ENCODE measurements at regions not wholly inside any gene's neighbourhood (a gene's known extent, or its start where the extent isn't known, plus 50 kb on each side); places are given as distances from the start of the nearest gene placed in this dataset.

DNA sequence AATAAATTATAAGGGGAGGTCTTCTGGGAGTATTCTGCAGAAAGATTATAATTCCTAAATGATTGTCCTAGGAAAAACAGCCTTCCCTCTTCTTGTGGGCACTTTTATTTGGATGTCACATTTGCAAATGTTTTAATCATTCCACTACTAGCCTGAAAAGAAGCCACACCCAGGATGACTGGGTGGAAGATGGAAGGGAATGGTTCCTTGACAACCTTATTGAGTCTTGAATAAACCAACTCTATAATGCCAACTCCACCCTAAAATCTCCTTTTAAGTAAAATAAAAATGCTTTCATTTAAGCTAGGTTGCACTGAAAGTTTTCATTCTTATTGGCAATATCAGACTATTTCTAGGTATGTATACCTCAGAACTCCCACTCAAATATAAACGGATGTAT, 494.6 kb downstream of the RFC3 start:
- Histone ChIP-seq H3K9ac (ENCODE audit: low read depth, low read length, poor library complexity) (no peak overlapping the region), H3K36me3 (replicated peaks in 1 of 2; ENCODE audit: control insufficient read depth in 2 of 2, insufficient read depth in 2 of 2, low read length in 2 of 2) (peaks cover 0 to 2% of the 10 kb centered on the region in 2 donors)

DNA sequence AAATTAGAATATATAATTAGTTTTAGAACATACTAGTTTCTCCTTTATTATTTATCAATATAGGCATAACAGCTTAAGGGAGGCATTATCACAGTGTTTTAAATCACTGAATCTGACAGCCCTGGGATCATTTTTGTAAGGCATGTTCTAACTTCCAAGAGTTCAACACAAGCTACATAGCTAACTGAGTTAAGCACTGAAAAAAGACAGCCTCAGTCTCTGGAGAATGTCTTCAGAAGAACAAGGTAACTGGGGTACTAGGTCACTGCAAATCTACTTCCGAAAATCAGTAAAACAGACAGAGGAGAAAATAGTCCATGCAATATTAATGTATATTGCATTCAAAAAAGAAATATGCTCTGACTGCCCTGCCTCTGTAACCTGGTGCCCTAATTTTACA, 502.1 kb downstream of the RFC3 start:
- Histone ChIP-seq H4K8ac (ENCODE audit: low read depth, low read length) (no peak overlapping the region), H3K79me1 (ENCODE audit: low read depth, low read length) (no peaks in the 10 kb centered on the region), H4K91ac (ENCODE audit: low read depth, low read length, poor library complexity) (no peak overlapping the region), H3K27ac (replicated peaks; ENCODE audit: low read length) (no peak overlapping the region), H3K9me3 (replicated peaks in 1 of 2; ENCODE audit: control insufficient read depth in 2 of 2, insufficient read depth in 1 of 2, low read depth in 1 of 2, low read length in 2 of 2) (no peaks in the 10 kb centered on the region), H3K18ac (ENCODE audit: low read length) (no peak overlapping the region), H2BK5ac (ENCODE audit: low read length) (no peak overlapping the region), H3K36me3 (replicated peaks in 1 of 2; ENCODE audit: control insufficient read depth in 2 of 2, insufficient read depth in 2 of 2, low read length in 2 of 2) (no peaks in the 10 kb centered on the region), H3K23ac (ENCODE audit: low read depth, low read length, poor library complexity) (no peak overlapping the region), H3K14ac (ENCODE audit: low read length) (no peak overlapping the region), H2BK12ac (ENCODE audit: low read length) (no peak overlapping the region), H2AK5ac (ENCODE audit: low read depth, low read length) (no peak overlapping the region), H3K4me1 (ENCODE audit: control insufficient read depth in 2 of 2, insufficient read depth in 1 of 2, low read depth in 1 of 2, low read length in 2 of 2) (no peaks in the 10 kb centered on the region), H2BK120ac (ENCODE audit: low read depth, low read length) (no peak overlapping the region), H3K4me2 (ENCODE audit: insufficient read depth, low read length, poor library complexity, severe bottlenecking) (no peak overlapping the region), H3K4me3 (ENCODE audit: low read length in 2 of 2) (no peak overlapping the region), H3K9ac (ENCODE audit: low read depth, low read length, poor library complexity) (no peak overlapping the region), H2BK15ac (ENCODE audit: low read length) (no peak overlapping the region), H3K4ac (ENCODE audit: low read length) (no peak overlapping the region), H3K27me3 (ENCODE audit: control insufficient read depth in 3 of 3, insufficient read depth in 3 of 3, low read depth in 1 of 3, low read length in 3 of 3) (no peaks in the 10 kb centered on the region), H2AFZ (ENCODE audit: low read length) (no peak overlapping the region)
- no CpG with 5 or more reads among the region's 1 CpG for WGBS, 2 donors (ENCODE audit: extremely low coverage in 2 of 2, insufficient read length in 2 of 2, insufficient replicate concordance in 1 of 2)
- no peak for DNase-seq (ENCODE audit: low spot score)

More for the DNA sequence above, 494.6 kb downstream of the RFC3 start:
- no peak for DNase-seq (ENCODE audit: low spot score)
- Histone ChIP-seq H3K4me3 (ENCODE audit: low read length in 2 of 2) (no peak overlapping the region), H4K8ac (ENCODE audit: low read depth, low read length) (no peak overlapping the region), H3K79me1 (ENCODE audit: low read depth, low read length) (no peaks in the 10 kb centered on the region), H3K4ac (ENCODE audit: low read length) (no peak overlapping the region), H3K4me2 (ENCODE audit: insufficient read depth, low read length, poor library complexity, severe bottlenecking) (no peak overlapping the region), H2BK15ac (ENCODE audit: low read length) (no peak overlapping the region), H3K18ac (ENCODE audit: low read length) (no peak overlapping the region), H3K14ac (ENCODE audit: low read length) (no peak overlapping the region), H2AK5ac (ENCODE audit: low read depth, low read length) (no peak overlapping the region), H3K9me3 (replicated peaks in 1 of 2; ENCODE audit: control insufficient read depth in 2 of 2, insufficient read depth in 1 of 2, low read depth in 1 of 2, low read length in 2 of 2) (no peaks in the 10 kb centered on the region), H2AFZ (ENCODE audit: low read length) (no peak overlapping the region), H2BK5ac (ENCODE audit: low read length) (no peak overlapping the region), H4K91ac (ENCODE audit: low read depth, low read length, poor library complexity) (no peak overlapping the region), H3K4me1 (ENCODE audit: control insufficient read depth in 2 of 2, insufficient read depth in 1 of 2, low read depth in 1 of 2, low read length in 2 of 2) (no peaks in the 10 kb centered on the region), H2BK120ac (ENCODE audit: low read depth, low read length) (no peak overlapping the region), H3K27me3 (ENCODE audit: control insufficient read depth in 3 of 3, insufficient read depth in 3 of 3, low read depth in 1 of 3, low read length in 3 of 3) (no peaks in the 10 kb centered on the region), H2BK12ac (ENCODE audit: low read length) (no peak overlapping the region), H3K23ac (ENCODE audit: low read depth, low read length, poor library complexity) (no peak overlapping the region), H3K27ac (replicated peaks; ENCODE audit: low read length) (no peak overlapping the region)
- WGBS, 2 donors (ENCODE audit: extremely low coverage in 2 of 2, insufficient read length in 2 of 2, insufficient replicate concordance in 1 of 2): no CpG with 5 or more reads among the region's 1 CpG

DNA sequence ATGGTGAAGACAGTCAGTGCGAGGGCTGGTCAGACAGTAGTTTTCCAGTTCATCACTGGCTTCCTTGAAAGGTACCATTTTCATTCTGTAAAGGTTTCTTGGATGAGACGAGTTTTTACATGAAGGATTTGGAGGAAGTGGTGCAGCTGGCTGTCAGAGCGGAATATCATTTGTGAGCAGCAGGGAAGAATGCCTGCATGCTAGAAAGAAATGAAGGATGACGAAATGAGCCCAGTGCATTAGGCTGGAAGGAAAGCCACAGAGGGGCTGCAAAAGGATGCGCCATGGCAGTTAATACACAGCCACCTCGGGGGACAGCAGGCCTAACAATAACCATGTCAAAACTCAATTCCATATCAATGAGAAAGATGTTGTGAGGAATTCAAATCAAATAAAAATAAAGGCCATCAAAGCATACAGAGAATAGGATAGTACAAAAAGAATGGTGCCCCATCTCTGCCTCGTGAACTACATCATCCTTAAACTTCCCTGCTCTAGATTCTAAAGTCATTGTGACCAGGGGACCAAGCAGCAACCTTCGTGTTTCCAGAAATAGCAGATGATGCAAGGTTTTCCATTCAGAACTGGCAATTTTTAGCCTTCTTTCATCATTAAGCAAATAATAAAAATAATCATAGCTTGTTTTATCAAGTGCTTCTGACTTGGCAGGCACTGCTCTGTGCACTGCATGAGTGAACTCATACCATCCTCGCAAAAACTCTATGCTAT, 504.2 kb downstream of the RFC3 start:
- Histone ChIP-seq H4K8ac (ENCODE audit: low read depth, low read length) (no peak overlapping the region), H4K91ac (ENCODE audit: low read depth, low read length, poor library complexity) (no peak overlapping the region), H2AK5ac (ENCODE audit: low read depth, low read length) (no peak overlapping the region), H2BK15ac (ENCODE audit: low read length) (no peak overlapping the region), H2AFZ (ENCODE audit: low read length) (no peak overlapping the region), H3K4me2 (ENCODE audit: insufficient read depth, low read length, poor library complexity, severe bottlenecking) (no peak overlapping the region), H3K4me1 (ENCODE audit: control insufficient read depth in 2 of 2, insufficient read depth in 1 of 2, low read depth in 1 of 2, low read length in 2 of 2) (no peaks in the 10 kb centered on the region), H3K4me3 (ENCODE audit: low read length in 2 of 2) (no peak overlapping the region), H2BK120ac (ENCODE audit: low read depth, low read length) (no peak overlapping the region), H3K27me3 (ENCODE audit: control insufficient read depth in 3 of 3, insufficient read depth in 3 of 3, low read depth in 1 of 3, low read length in 3 of 3) (no peaks in the 10 kb centered on the region), H3K18ac (ENCODE audit: low read length) (no peak overlapping the region), H3K27ac (replicated peaks; ENCODE audit: low read length) (no peak overlapping the region), H3K9me3 (replicated peaks in 1 of 2; ENCODE audit: control insufficient read depth in 2 of 2, insufficient read depth in 1 of 2, low read depth in 1 of 2, low read length in 2 of 2) (no peaks in the 10 kb centered on the region), H3K14ac (ENCODE audit: low read length) (no peak overlapping the region), H3K4ac (ENCODE audit: low read length) (no peak overlapping the region), H3K36me3 (replicated peaks in 1 of 2; ENCODE audit: control insufficient read depth in 2 of 2, insufficient read depth in 2 of 2, low read length in 2 of 2) (no peaks in the 10 kb centered on the region), H3K9ac (ENCODE audit: low read depth, low read length, poor library complexity) (no peak overlapping the region), H2BK12ac (ENCODE audit: low read length) (no peak overlapping the region), H3K23ac (ENCODE audit: low read depth, low read length, poor library complexity) (no peak overlapping the region), H3K79me1 (ENCODE audit: low read depth, low read length) (no peaks in the 10 kb centered on the region), H2BK5ac (ENCODE audit: low read length) (no peak overlapping the region)
- no peak for DNase-seq (ENCODE audit: low spot score)
- no CpG with 5 or more reads among the region's 9 CpGs for WGBS, 2 donors (ENCODE audit: extremely low coverage in 2 of 2, insufficient read length in 2 of 2, insufficient replicate concordance in 1 of 2)

DNA sequence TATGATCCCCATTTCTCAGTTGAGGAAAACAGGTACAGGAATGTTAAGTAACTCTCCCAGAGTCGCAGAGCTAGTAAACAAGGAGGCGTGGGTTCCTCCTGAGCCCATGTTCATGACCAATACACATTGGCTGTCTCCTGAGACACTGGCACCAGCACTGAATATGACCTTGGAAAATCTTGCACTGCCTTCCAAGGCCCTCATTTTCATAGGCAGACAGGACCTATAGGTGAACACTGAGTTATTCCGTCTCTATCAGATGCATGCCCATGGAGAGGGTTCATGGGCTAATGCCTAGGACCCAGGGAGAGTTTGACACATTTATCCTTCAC, 504.8 kb downstream of the RFC3 start:
- Histone ChIP-seq H3K27me3 (ENCODE audit: control insufficient read depth in 3 of 3, insufficient read depth in 3 of 3, low read depth in 1 of 3, low read length in 3 of 3) (no peaks in the 10 kb centered on the region), H3K4me2 (ENCODE audit: insufficient read depth, low read length, poor library complexity, severe bottlenecking) (no peak overlapping the region), H2BK12ac (ENCODE audit: low read length) (no peak overlapping the region), H3K18ac (ENCODE audit: low read length) (no peak overlapping the region), H4K91ac (ENCODE audit: low read depth, low read length, poor library complexity) (no peak overlapping the region), H2BK120ac (ENCODE audit: low read depth, low read length) (no peak overlapping the region), H3K27ac (replicated peaks; ENCODE audit: low read length) (no peak overlapping the region), H2AFZ (ENCODE audit: low read length) (no peak overlapping the region), H3K4me1 (ENCODE audit: control insufficient read depth in 2 of 2, insufficient read depth in 1 of 2, low read depth in 1 of 2, low read length in 2 of 2) (no peaks in the 10 kb centered on the region), H3K36me3 (replicated peaks in 1 of 2; ENCODE audit: control insufficient read depth in 2 of 2, insufficient read depth in 2 of 2, low read length in 2 of 2) (no peaks in the 10 kb centered on the region), H3K14ac (ENCODE audit: low read length) (no peak overlapping the region), H3K23ac (ENCODE audit: low read depth, low read length, poor library complexity) (no peak overlapping the region), H4K8ac (ENCODE audit: low read depth, low read length) (no peak overlapping the region), H2BK5ac (ENCODE audit: low read length) (no peak overlapping the region), H3K9me3 (replicated peaks in 1 of 2; ENCODE audit: control insufficient read depth in 2 of 2, insufficient read depth in 1 of 2, low read depth in 1 of 2, low read length in 2 of 2) (no peaks in the 10 kb centered on the region), H2AK5ac (ENCODE audit: low read depth, low read length) (no peak overlapping the region), H2BK15ac (ENCODE audit: low read length) (no peak overlapping the region), H3K79me1 (ENCODE audit: low read depth, low read length) (no peaks in the 10 kb centered on the region), H3K9ac (ENCODE audit: low read depth, low read length, poor library complexity) (no peak overlapping the region), H3K4ac (ENCODE audit: low read length) (no peak overlapping the region), H3K4me3 (ENCODE audit: low read length in 2 of 2) (no peak overlapping the region)
- WGBS, 2 donors (ENCODE audit: extremely low coverage in 2 of 2, insufficient read length in 2 of 2, insufficient replicate concordance in 1 of 2): no CpG with 5 or more reads among the region's 3 CpGs
- DNase-seq (ENCODE audit: low spot score): no peak

Data from neuronal stem cell (in vitro differentiated cells).